OCI-LY1 (cell line): ENCODE measurements at regions not wholly inside any gene's neighbourhood (a gene's known extent, or its start where the extent isn't known, plus 50 kb on each side); places are given as distances from the start of the nearest gene placed in this dataset.

Experiments used
- H2AFZ ChIP-seq: fragments of 200-600 bp; sonication (generic), shearing (Covaris generic); 2 replicates; pipeline ENCODE4 v1.6.0; 2014; ENCODE audit warnings: antibody characterized with exemption, mild to moderate bottlenecking, low read length
- H3F3A ChIP-seq: fragments of 200-600 bp; sonication (generic), shearing (Covaris generic); 2 replicates; pipeline ENCODE4 v1.6.0; 2014; ENCODE audit warnings: mild to moderate bottlenecking, antibody characterized with exemption, low read length, moderate library complexity; ENCODE audit not compliant: insufficient read depth
- H3K27ac ChIP-seq: fragments of 200-600 bp; sonication (generic); 2 replicates; pipeline ENCODE4 v1.5.1; 2014; ENCODE audit warnings: low read length, mixed run types, mild to moderate bottlenecking, low read depth; ENCODE audit not compliant: poor library complexity, severe bottlenecking
- H3K27me3 ChIP-seq: fragments of 200-600 bp; sonication (generic); 2 replicates; pipeline ENCODE4 v1.6.0; 2014; ENCODE audit warnings: antibody characterized with exemption, mild to moderate bottlenecking, low read length, moderate library complexity; ENCODE audit not compliant: insufficient read depth
- H3K36me3 ChIP-seq: fragments of 200-600 bp; sonication (generic); 2 replicates; pipeline ENCODE4 v1.6.1; 2014; ENCODE audit warnings: mild to moderate bottlenecking, antibody characterized with exemption, low read length, moderate library complexity, mixed read lengths; ENCODE audit not compliant: insufficient read depth
- H3K4me1 ChIP-seq: fragments of 200-600 bp; sonication (generic); 2 replicates; pipeline ENCODE4 v1.5.1; 2014; ENCODE audit warnings: mild to moderate bottlenecking, low read length, moderate library complexity; ENCODE audit not compliant: insufficient read depth, severe bottlenecking
- H3K4me2 ChIP-seq: fragments of 200-600 bp; sonication (generic), shearing (Covaris generic); 2 replicates; pipeline ENCODE4 v1.6.1; 2014; ENCODE audit warnings: low read length
- H3K4me3 ChIP-seq: fragments of 200-600 bp; sonication (generic); 2 replicates; pipeline ENCODE4 v1.5.1; 2014; ENCODE audit warnings: low read length, low read depth, mild to moderate bottlenecking, mixed read lengths; ENCODE audit not compliant: poor library complexity, severe bottlenecking
- H3K79me2 ChIP-seq: fragments of 200-600 bp; shearing (Covaris generic); 2 replicates; pipeline ENCODE4 v1.6.1; 2016; ENCODE audit warnings: mixed run types, low read length, mixed read lengths; ENCODE audit not compliant: insufficient read depth
- H3K9ac ChIP-seq: fragments of 200-600 bp; sonication (generic), shearing (Covaris generic); 2 replicates; pipeline ENCODE4 v1.6.1; 2014; ENCODE audit warnings: mild to moderate bottlenecking, low read length, mixed read lengths
- H3K9me2 ChIP-seq: fragments of 200-600 bp; sonication (generic), shearing (Covaris generic); 2 replicates; pipeline ENCODE4 v1.6.1; 2014; ENCODE audit warnings: low read depth, mild to moderate bottlenecking, low read length, mixed read lengths
- H3K9me3 ChIP-seq: fragments of 200-600 bp; shearing (Covaris generic); 2 replicates; pipeline ENCODE4 v1.6.1; 2014; ENCODE audit warnings: low read length, mixed read lengths
- H4K20me1 ChIP-seq: fragments of 200-600 bp; sonication (generic), shearing (Covaris generic); 2 replicates; pipeline ENCODE4 v1.6.0; 2016; ENCODE audit warnings: mild to moderate bottlenecking, low read length; ENCODE audit not compliant: insufficient read depth
- EZH2 ChIP-seq: fragments of 200-600 bp; sonication (generic), shearing (Covaris generic); IDR thresholded peaks from 2 replicates; pipeline ENCODE4 v1.8.0; 2017; ENCODE audit warnings: borderline replicate concordance, mixed run types, mild to moderate bottlenecking, antibody characterized with exemption, low read length, moderate library complexity, mixed read lengths
- TF ChIP-seq, protein P1 (sequence below): fragments of 200-600 bp; sonication (generic), shearing (Covaris generic); IDR thresholded peaks from 2 replicates; pipeline ENCODE4 v1.5.1; 2017; ENCODE audit warnings: mild to moderate bottlenecking, antibody characterized with exemption, low read length, moderate library complexity, mixed read lengths

DNA sequence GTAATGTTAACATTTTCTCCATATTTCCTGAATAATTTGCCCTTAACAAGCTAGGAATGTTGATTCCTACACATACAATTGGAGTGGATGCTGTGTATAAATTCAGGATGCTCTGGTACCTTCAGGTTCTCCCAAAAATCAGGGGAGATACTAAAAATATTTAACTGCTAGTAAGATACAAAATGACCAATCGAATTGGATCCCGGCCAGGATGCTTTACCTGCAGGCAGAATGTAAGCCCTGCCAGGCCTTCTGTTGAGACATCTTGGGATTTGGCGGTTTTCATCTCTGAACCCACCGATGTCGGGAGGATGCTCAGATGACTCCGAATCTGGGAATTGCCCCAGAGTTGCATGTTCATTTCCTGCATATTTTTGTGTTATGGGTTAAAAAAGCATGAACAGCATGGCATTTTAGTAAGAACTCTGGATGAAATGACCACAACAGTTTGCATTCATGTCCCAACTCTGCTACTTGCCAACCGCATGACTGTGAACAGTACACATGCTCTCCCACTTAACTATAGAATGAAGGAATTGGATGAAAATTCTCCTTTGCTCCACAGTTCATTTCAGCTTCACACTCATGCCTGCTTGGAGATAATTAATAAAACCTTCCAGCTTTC, 241.4 kb upstream of the TBL1XR1 start:
- Histone ChIP-seq H3K4me3 (no peak overlapping the region), H3K27me3 (no peaks in the 10 kb centered on the region), H3K4me1 (peaks cover 23% of the 10 kb centered on the region), H2AFZ (no peak overlapping the region), H3K9me3 (no peaks in the 10 kb centered on the region), H3K79me2 (no peaks in the 10 kb centered on the region), H3K36me3 (no peaks in the 10 kb centered on the region), H3K9me2 (no peaks in the 10 kb centered on the region), H4K20me1 (no peaks in the 10 kb centered on the region), H3K4me2 (no peak overlapping the region), H3K27ac (no peak overlapping the region), H3K9ac (no peak overlapping the region), H3F3A (no peaks in the 10 kb centered on the region)
- no peak for TF ChIP-seq EZH2
- TF ChIP-seq, protein P1, sequence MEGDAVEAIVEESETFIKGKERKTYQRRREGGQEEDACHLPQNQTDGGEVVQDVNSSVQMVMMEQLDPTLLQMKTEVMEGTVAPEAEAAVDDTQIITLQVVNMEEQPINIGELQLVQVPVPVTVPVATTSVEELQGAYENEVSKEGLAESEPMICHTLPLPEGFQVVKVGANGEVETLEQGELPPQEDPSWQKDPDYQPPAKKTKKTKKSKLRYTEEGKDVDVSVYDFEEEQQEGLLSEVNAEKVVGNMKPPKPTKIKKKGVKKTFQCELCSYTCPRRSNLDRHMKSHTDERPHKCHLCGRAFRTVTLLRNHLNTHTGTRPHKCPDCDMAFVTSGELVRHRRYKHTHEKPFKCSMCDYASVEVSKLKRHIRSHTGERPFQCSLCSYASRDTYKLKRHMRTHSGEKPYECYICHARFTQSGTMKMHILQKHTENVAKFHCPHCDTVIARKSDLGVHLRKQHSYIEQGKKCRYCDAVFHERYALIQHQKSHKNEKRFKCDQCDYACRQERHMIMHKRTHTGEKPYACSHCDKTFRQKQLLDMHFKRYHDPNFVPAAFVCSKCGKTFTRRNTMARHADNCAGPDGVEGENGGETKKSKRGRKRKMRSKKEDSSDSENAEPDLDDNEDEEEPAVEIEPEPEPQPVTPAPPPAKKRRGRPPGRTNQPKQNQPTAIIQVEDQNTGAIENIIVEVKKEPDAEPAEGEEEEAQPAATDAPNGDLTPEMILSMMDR: no peak

DNA sequence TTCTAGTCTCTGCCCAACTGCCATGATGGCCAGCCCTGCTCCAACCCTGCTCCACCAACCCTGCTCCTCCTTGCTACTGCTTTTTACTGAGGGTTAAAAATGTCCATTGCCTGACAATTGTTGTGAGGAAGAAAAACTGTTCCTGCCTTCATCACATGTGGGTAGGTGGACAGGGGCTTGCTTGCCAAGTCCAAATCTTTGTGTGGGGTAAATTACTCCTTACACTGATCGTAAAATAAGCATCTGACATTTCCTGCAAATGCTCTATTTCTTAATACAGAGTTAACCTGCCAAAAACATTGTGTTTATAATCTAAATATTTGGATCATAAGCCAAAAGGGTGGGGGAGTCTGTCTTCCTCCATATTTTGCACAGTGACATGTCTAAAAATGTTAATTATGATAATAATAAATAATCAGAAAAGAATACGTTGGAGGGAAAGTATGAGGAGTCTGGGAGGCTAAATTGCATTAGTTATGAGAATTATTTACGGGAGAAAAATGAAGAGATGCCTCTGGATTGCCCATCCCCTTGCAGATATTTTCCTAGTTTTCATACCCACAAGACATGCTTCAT, 242.5 kb upstream of the TBL1XR1 start:
- H3K36me3 ChIP-seq: no peaks in the 10 kb centered on the region
- H3F3A ChIP-seq: no peaks in the 10 kb centered on the region
- no peaks in the 10 kb centered on the region for H3K9me2 ChIP-seq
- H3K4me3 ChIP-seq: no peak overlapping the region
- H4K20me1 ChIP-seq: no peaks in the 10 kb centered on the region
- no peak overlapping the region for H3K27ac ChIP-seq
- H3K4me1 ChIP-seq: peaks cover 23% of the 10 kb centered on the region
- no peaks in the 10 kb centered on the region for H3K9me3 ChIP-seq
- no peak overlapping the region for H3K4me2 ChIP-seq
- no peak overlapping the region for H3K9ac ChIP-seq
- H3K79me2 ChIP-seq: no peaks in the 10 kb centered on the region
- H3K27me3 ChIP-seq: no peaks in the 10 kb centered on the region
- TF ChIP-seq, protein P1: no peak
- TF ChIP-seq EZH2: no peak
- no peak overlapping the region for H2AFZ ChIP-seq

DNA sequence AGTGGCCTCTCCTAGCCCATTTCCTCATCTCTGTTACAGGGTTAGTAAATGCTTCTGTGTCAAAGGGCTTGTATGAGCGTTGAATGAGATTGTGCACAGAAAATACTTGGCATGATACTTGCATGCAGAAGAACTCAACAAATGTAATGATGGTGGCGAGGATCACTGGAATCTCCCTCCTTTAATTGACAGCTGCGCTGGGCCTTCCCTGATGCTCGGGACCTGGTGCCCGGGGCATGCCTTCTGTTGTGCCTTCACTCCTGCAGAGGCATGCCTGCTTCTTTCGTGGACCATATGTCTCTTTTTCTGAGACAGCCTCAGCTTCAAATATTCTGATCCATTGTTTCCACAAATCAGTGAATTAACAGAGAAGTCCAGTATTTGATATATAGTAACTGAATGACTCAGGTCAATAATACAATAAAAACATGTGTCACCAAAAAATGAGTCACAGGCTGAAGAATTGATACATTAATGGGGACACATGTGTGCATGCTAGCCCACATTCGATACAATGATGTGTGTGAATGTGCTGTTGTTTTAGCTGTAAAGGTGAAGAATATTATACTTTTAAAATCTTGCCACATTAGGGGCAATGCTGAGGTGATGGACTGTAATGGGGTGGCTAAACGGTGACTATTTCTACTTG, 243.3 kb upstream of the TBL1XR1 start:
- Histone ChIP-seq H3K36me3 (no peaks in the 10 kb centered on the region), H3K27ac (no peak overlapping the region)
- TF ChIP-seq EZH2: no peak
- TF ChIP-seq, protein P1: no peak

More for the DNA sequence above, 243.3 kb upstream of the TBL1XR1 start:
- Histone ChIP-seq H3K9ac (no peak overlapping the region), H3K4me2 (no peak overlapping the region), H4K20me1 (no peaks in the 10 kb centered on the region), H3F3A (no peaks in the 10 kb centered on the region), H3K4me3 (no peak overlapping the region), H3K79me2 (no peaks in the 10 kb centered on the region), H3K9me3 (no peaks in the 10 kb centered on the region), H3K9me2 (no peaks in the 10 kb centered on the region), H3K4me1 (peaks cover 23% of the 10 kb centered on the region), H2AFZ (no peak overlapping the region), H3K27me3 (no peaks in the 10 kb centered on the region)
